Colonic mucosa (tissue), 4 donors: ENCODE measurements at regions not wholly inside any gene's neighbourhood (a gene's known extent, or its start where the extent isn't known, plus 50 kb on each side); places are given as distances from the start of the nearest gene placed in this dataset.

ENCODE experiments used
- DNase-seq: peaks from one replicate; pipeline ENCODE4 v3.0.0-alpha.2; 2020
- H3K27ac ChIP-seq: fragments of 200-600 bp; one replicate; pipeline ENCODE4 v1.8.0; 2021
- H3K27me3 ChIP-seq: fragments of 200-600 bp; one replicate; pipeline ENCODE4 v1.8.0; 2021
- H3K36me3 ChIP-seq: fragments of 200-600 bp; one replicate; pipeline ENCODE4 v1.8.0; 2021
- H3K4me1 ChIP-seq: fragments of 200-600 bp; one replicate; pipeline ENCODE4 v1.8.0; 2021; ENCODE audit warnings: mild to moderate bottlenecking
- H3K4me3 ChIP-seq: fragments of 200-600 bp; one replicate; pipeline ENCODE4 v1.8.0; 2021
- H3K9ac ChIP-seq, 2 donors: one replicate each; pipeline ENCODE4 v1.7.0; 2013; ENCODE audit warnings: control low read depth in 2 of 2, low read depth in 2 of 2, low read length in 2 of 2
- H3K9me3 ChIP-seq: fragments of 200-600 bp; one replicate; pipeline ENCODE4 v1.8.0; 2021
- intact Hi-C: fragments of 100-400 bp; cut with DNase I; formaldehyde crosslinking; loops from one replicate; pipeline ENCODE4 v1.14.1; 2022
- TF ChIP-seq, protein P1 (sequence below): fragments of 200-600 bp; IDR thresholded peaks from one replicate; pipeline ENCODE4 v1.8.0; 2022; ENCODE audit warnings: antibody characterized with exemption, mild to moderate bottlenecking
- donor health status: healthy.
- donor health status: DM: no; HTN: no; CAD: no.
- donor health status: DM: no; HTN: no; CAD: no.

DNA sequence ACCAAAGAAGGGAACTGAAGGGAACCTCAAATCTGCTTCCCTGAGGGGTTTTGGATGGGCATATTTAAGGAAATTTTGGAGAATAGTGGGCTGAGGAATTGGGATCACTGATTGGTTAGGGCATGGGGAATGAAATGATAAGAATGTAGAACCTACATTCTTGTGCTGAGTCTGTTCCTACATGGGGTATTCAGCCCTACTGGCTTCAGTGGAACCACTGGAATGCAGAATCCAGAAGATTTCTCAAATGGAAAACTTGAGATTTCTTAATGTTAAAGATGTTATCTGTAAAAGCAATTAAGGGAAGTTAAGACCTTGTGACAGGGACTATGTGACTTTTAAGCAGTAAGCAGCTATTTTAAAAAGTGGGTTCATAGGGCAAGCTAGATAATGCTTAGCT is 1062.4 kb downstream of the AGBL1 start:
- TF ChIP-seq, protein P1, sequence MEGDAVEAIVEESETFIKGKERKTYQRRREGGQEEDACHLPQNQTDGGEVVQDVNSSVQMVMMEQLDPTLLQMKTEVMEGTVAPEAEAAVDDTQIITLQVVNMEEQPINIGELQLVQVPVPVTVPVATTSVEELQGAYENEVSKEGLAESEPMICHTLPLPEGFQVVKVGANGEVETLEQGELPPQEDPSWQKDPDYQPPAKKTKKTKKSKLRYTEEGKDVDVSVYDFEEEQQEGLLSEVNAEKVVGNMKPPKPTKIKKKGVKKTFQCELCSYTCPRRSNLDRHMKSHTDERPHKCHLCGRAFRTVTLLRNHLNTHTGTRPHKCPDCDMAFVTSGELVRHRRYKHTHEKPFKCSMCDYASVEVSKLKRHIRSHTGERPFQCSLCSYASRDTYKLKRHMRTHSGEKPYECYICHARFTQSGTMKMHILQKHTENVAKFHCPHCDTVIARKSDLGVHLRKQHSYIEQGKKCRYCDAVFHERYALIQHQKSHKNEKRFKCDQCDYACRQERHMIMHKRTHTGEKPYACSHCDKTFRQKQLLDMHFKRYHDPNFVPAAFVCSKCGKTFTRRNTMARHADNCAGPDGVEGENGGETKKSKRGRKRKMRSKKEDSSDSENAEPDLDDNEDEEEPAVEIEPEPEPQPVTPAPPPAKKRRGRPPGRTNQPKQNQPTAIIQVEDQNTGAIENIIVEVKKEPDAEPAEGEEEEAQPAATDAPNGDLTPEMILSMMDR = no peak
- intact Hi-C loops = no loop called here
- Histone ChIP-seq H3K36me3 (no peaks in the 10 kb centered on the region), H3K27ac (no peak overlapping the region), H3K9ac (no peak overlapping the region), H3K4me1 (no peaks in the 10 kb centered on the region), H3K9me3 (no peaks in the 10 kb centered on the region), H3K27me3 (no peaks in the 10 kb centered on the region), H3K4me3 (no peak overlapping the region)
- DNase-seq = no peak

DNA sequence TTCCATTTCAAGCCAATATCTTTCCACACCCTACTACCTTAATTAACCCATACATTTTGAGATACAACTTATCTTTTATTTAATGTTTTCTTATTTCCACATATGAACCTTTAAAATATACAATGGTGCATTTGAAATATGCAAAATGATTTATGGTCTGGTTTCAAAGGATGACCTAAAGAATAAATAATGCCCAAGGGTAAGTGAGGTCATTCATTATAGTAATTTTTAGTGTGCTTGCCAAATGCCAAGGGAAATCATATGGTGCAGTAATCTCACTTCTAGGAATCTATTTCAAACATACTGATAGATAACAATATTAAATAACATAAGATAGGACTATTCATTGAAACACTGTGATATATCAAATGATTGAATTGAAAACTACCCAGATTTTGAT is 1055.4 kb downstream of the AGBL1 start:
- H3K36me3 ChIP-seq = no peaks in the 10 kb centered on the region
- intact Hi-C loops = no loop called here

DNA sequence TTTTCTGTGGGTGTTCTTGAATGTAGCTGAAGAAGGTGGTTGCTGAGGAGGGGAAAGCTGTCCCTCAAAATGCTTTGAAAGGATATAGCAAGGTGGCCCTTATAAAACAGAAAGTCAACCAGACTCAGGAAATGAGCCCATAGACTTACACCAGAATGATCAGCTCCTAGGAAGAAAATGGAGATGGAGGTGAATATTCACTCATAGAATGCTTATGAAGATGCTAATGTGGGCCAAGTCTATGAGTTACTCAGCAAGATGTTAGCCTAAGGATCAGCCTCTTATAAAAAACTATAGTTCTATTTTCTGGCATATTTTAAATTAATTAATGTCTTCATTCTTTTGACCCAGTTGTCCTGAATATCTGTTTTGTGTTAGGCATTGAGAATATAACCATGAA is 1054.0 kb downstream of the AGBL1 start:
- no peak for DNase-seq
- intact Hi-C loops = no loop called here

More for the DNA sequence above, 1055.4 kb downstream of the AGBL1 start:
- DNase-seq = no peak
- Histone ChIP-seq H3K4me1 (no peaks in the 10 kb centered on the region), H3K27me3 (no peaks in the 10 kb centered on the region), H3K27ac (no peak overlapping the region), H3K9ac (no peak overlapping the region), H3K4me3 (no peak overlapping the region), H3K9me3 (no peaks in the 10 kb centered on the region)
- TF ChIP-seq, protein P1 = no peak

DNA sequence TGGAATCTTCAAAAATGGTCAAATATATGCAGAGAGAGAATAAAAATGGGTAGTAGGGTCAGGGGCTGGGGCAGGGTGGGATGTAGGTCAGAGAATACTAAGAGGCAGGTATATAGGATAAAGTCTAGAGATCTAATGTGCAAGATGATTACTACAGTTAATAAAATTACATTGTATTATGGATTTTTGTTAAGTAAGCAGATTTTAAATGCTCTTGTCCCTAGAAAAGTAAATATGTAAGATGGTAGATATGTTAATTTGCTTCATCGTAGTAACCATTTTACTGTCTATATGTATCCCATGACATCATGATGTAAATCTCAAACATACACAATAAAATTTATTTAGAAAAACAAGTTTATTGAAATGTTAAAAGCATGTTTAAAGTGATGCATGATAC is 1051.4 kb downstream of the AGBL1 start:
- H3K27me3 ChIP-seq = no peaks in the 10 kb centered on the region
- no peak for DNase-seq
- H3K4me1 ChIP-seq = no peaks in the 10 kb centered on the region
- H3K36me3 ChIP-seq = no peaks in the 10 kb centered on the region
- intact Hi-C loops = no loop called here
- no peak overlapping the region for H3K9ac ChIP-seq
- no peak overlapping the region for H3K27ac ChIP-seq
- TF ChIP-seq, protein P1 = no peak
- H3K4me3 ChIP-seq = no peak overlapping the region
- H3K9me3 ChIP-seq = no peaks in the 10 kb centered on the region

More for the DNA sequence above, 1054.0 kb downstream of the AGBL1 start:
- no peak overlapping the region for H3K9ac ChIP-seq
- H3K4me3 ChIP-seq = no peak overlapping the region
- H3K27ac ChIP-seq = no peak overlapping the region
- H3K36me3 ChIP-seq = no peaks in the 10 kb centered on the region
- H3K4me1 ChIP-seq = no peaks in the 10 kb centered on the region
- no peaks in the 10 kb centered on the region for H3K9me3 ChIP-seq
- H3K27me3 ChIP-seq = no peaks in the 10 kb centered on the region
- TF ChIP-seq, protein P1 = no peak

DNA sequence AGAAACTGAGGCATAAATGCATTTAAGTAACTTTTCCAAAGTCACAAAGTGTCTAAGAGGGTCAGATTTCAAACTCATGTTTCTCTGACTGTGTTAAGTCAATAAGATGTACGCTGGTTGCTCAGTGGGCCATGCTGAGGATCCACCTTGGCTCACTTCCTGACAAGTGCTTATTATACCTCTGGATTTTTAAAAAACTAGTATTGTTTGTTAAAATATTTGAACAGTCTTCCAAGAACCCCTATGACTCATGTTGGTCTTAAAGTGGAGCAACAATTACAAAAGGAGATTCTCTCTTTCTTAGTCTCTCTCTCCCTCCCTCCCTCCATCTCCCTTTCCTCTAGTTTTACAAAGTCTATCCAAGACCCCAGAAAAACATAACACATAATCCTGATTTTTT is 1050.2 kb downstream of the AGBL1 start:
- Histone ChIP-seq H3K27ac (no peak overlapping the region), H3K4me3 (no peak overlapping the region), H3K9me3 (no peaks in the 10 kb centered on the region), H3K36me3 (no peaks in the 10 kb centered on the region), H3K27me3 (no peaks in the 10 kb centered on the region), H3K9ac (no peak overlapping the region), H3K4me1 (no peaks in the 10 kb centered on the region)
- TF ChIP-seq, protein P1 = no peak
- DNase-seq = no peak
- intact Hi-C loops = no loop called here
